Brain microvascular endothelial cell (primary cell): ENCODE measurements at regions not wholly inside any gene's neighbourhood (a gene's known extent, or its start where the extent isn't known, plus 50 kb on each side); places are given as distances from the start of the nearest gene placed in this dataset.

Experiments
- DNase-seq: peaks from one replicate; pipeline ENCODE4 v3.0.0-alpha.2; 2020
- H3K27ac ChIP-seq: fragments of 250-450 bp; sonication (Bioruptor Pico); 2 replicates; pipeline ENCODE4 v1.5.1; 2020; ENCODE audit warnings: mild to moderate bottlenecking, moderate library complexity
- H3K27me3 ChIP-seq: fragments of 250-450 bp; sonication (Bioruptor Pico); replicated peaks from 2 replicates; pipeline ENCODE4 v1.5.1; 2020; ENCODE audit warnings: mild to moderate bottlenecking
- H3K36me3 ChIP-seq: fragments of 250-450 bp; sonication (Bioruptor Pico); replicated peaks from 2 replicates; pipeline ENCODE4 v1.5.1; 2020; ENCODE audit warnings: mild to moderate bottlenecking
- H3K4me3 ChIP-seq: 2 replicates; pipeline ENCODE4 v1.5.1; 2011; ENCODE audit warnings: low read depth, mild to moderate bottlenecking, control low read depth, low read length, moderate library complexity
- CTCF ChIP-seq: IDR thresholded peaks from 2 replicates; pipeline ENCODE4 v1.5.1; 2011; ENCODE audit warnings: low read depth, mild to moderate bottlenecking, moderate library complexity, low read length, control low read depth, inconsistent platforms; ENCODE audit errors: missing control alignments
- in situ Hi-C: cut with HindIII; loops from 2 replicates; pipeline ENCODE4 v1.10.0; 2017; ENCODE audit warnings: low sequenced_read_pairs, low pct_ligation_motif_present

- Histone ChIP-seq H3K4me3 (no peak overlapping the region), H3K36me3 (no peaks in the 10 kb centered on the region), H3K27me3 (no peaks in the 10 kb centered on the region), H3K27ac (peak overlapping the region; percentile 40)
- TF ChIP-seq CTCF = no peak
- DNase-seq = peak; percentile 77
- in situ Hi-C loops = no loop called here
These were observed 67.5 kb upstream of the SCG2 start for GRCh38 chr2:223669453-223670225.

DNA sequence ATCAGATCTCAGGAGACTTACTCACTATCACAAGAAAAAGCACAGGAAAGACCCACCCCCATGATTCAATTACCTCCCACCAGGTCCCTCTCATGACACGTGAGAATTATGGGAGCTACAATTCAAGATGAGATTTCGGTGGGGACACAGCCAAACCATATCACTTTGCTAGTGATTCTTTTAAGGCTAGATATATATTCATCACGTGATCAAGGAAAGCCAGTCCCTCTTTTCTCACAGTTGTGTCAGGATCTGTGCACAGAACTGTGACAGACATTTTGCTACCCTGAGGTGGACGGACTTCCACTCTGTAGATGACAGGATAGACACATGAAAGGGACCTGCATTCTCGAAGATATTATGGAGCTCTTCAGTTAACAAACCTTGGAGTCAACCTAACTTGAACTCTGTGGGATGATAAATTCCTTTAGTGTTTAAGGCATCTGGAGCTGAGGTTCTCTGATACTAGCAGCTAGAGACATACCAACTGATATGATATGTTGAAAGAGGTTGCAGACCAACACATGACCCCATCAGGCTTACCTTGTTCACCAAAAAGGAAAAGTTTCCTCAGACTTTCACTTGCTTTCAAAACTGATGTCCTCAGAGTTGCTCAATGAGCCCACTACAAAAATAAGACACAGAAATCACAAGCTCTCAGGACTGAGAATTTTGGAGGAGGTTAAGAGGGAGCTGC lies 66.3 kb upstream of the SCG2 start:
- Histone ChIP-seq H3K27me3 (no peaks in the 10 kb centered on the region), H3K36me3 (no peaks in the 10 kb centered on the region), H3K4me3 (no peak overlapping the region), H3K27ac (peak overlapping the region; percentile 19)
- TF ChIP-seq CTCF = no peak
- peak; percentile 61 for DNase-seq
- in situ Hi-C loops = no loop called here

- no peak for TF ChIP-seq CTCF
- Histone ChIP-seq H3K36me3 (no peaks in the 10 kb centered on the region), H3K4me3 (no peak overlapping the region), H3K27ac (no peak overlapping the region), H3K27me3 (no peaks in the 10 kb centered on the region)
- peak; percentile 52 for DNase-seq
- in situ Hi-C loops = no loop called here
These were observed 52.3 kb upstream of the SCG2 start for GRCh38 chr2:223654384-223654915.

- in situ Hi-C loops = no loop called here
- no peak overlapping the region for H3K4me3 ChIP-seq
- H3K36me3 ChIP-seq = no peaks in the 10 kb centered on the region
- TF ChIP-seq CTCF = no peak
- no peak overlapping the region for H3K27ac ChIP-seq
- DNase-seq = no peak
- H3K27me3 ChIP-seq = no peaks in the 10 kb centered on the region
These were observed 50.7 kb upstream of the SCG2 start for GRCh38 chr2:223652902-223653301.

- no peak overlapping the region for H3K27ac ChIP-seq
- H3K36me3 ChIP-seq = no peaks in the 10 kb centered on the region
- in situ Hi-C loops = no loop called here
- no peak for TF ChIP-seq CTCF
- no peaks in the 10 kb centered on the region for H3K27me3 ChIP-seq
- DNase-seq = no peak
- no peak overlapping the region for H3K4me3 ChIP-seq
These were observed 50.0 kb upstream of the SCG2 start for GRCh38 chr2:223652122-223652521.
